GM21526 (cell line): ENCODE measurements at regions not wholly inside any gene's neighbourhood (a gene's known extent, or its start where the extent isn't known, plus 50 kb on each side); places are given as distances from the start of the nearest gene placed in this dataset.
A peak's percentile ranks its signal among the peaks of the same experiment; 100 is the strongest.

Source experiments
- ATAC-seq: cut with Tn5 transposase; IDR thresholded peaks from one replicate; pipeline ENCODE4 v1.9.1; 2021; ENCODE audit warnings: moderate library complexity; ENCODE audit not compliant: unreplicated experiment, low FRiP score

DNA sequence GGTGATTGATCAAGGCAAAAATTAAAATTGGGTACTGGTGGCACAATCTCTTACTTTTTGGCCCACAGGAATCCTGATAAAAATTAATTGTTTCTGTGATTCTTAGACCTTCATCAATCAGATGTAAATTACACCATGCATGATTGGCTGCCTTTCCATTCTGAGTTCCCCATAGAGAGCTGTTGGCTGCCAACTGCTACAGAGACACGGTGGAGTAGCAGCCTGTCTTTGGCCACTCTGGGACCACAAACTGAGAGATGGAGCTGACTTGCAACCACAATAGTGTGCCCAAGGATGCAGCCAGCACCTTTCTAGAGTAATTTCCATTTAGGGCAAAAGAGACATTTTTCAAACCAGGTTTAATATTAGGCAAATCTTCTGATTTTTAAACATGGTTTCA lies 274.3 kb upstream of the MMS22L start:
- ATAC-seq: no peak

DNA sequence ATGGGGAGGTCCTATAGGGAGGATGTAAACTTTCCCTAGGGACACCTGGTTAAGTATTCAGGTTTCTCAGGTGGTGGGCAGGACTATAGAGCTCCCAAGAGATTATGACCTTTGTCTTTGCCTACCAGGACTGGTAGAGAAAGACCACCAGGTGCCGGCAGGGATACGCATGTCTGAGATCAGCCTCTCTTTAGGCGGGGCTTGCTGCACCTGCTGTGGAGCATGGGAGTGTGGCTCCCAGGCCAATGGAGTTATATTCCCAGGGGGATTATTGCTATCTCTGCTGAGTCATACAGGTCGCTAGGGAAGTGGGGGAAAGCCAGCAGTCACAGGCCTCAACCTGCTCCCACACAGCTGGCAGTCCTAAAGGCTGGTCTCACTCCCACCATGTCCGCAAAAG lies 280.5 kb upstream of the MMS22L start:
- ATAC-seq: no peak

DNA sequence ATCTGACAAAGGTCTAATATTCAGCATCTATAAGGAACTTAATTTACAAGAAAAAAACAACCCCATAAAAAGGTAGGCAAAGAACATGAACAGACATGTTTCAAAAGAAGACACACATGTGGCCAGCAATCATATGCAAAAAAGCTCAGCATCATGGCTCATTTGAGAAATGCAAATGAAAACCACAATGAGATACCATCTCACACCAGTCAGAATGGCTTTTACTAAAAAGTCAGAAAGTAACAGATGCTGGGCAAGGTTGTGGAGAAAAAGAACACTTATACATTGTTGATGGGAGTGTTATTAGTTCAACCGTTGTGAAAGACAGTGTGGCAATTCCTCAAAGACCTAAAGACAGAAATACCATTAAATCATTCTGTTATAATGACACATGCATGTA lies 289.9 kb upstream of the MMS22L start:
- ATAC-seq: no peak

DNA sequence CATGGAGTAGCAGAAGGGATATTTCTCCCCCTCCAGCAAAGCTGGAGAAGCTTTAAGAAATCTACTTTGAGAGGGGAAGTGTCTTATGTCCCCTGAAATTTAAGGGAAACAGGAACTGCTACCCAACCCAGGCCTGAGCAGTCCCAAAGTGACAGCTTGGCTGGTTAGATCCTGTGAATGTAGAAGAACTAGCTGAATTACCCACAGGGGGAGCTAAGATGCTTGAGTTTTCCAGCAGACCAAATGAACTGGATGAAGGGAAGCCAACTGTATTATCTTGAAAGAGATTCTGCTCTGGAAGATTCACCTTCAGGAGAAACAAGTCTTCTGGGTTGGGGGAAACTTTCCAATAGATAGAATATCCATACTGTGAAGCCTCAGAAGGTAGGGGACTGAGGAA lies 303.3 kb upstream of the MMS22L start:
- ATAC-seq: peak; percentile 80

DNA sequence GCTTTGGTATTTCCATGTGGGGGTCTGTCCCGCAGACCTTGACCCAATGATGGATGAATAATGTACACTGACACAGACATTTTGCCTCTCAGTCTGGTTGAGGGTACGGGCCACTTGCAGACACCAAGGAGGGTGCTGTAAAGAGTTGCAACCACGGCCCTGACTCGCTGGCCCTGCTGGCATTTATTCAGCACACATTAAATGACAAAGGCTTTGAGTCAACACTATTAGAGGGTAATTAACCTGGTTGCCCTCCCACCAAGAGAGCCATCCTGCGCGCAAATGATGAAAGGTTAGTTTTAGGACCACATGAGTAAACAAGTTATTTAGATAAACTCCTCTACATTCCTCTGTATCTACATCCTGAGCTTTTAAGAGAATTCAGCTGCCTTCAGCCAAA lies 308.9 kb upstream of the MMS22L start:
- no peak for ATAC-seq

DNA sequence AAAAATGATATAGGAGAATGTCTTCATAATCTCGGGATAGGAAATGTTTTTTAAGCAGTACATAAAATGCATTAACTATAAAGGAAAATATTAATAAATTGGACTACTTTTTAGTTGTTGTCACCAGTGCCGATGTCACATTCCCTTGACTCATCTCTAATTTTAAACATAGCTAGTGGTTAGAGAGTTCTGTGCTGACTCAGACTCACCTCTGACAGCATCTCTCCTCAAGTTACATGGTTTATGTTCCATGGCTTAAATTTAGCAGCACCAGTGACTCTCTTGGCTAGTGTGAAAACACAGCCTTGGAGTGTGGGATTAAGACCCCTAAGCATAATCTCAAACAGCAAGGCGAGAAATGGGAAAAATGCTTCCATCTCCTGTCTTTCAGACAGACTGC lies 311.8 kb upstream of the MMS22L start:
- no peak for ATAC-seq

DNA sequence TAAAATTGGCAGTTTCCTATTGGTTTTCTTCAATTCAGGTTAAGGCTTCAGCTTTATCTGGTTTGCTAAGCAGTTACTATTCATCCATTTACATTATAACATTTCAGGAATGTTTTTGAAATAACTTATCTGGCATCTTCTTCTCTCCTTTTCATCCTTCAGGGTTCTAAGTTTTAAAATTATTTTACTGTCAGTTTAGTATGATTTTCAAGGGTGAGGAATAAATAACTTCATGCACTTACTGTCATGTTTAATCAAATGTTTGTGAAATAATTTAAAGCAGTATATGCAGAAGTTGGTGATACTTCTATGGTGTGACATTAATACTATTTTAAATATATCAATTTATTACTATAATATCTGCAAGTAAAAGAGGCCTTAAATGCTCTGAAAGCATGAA lies 338.1 kb upstream of the MMS22L start:
- ATAC-seq: no peak

DNA sequence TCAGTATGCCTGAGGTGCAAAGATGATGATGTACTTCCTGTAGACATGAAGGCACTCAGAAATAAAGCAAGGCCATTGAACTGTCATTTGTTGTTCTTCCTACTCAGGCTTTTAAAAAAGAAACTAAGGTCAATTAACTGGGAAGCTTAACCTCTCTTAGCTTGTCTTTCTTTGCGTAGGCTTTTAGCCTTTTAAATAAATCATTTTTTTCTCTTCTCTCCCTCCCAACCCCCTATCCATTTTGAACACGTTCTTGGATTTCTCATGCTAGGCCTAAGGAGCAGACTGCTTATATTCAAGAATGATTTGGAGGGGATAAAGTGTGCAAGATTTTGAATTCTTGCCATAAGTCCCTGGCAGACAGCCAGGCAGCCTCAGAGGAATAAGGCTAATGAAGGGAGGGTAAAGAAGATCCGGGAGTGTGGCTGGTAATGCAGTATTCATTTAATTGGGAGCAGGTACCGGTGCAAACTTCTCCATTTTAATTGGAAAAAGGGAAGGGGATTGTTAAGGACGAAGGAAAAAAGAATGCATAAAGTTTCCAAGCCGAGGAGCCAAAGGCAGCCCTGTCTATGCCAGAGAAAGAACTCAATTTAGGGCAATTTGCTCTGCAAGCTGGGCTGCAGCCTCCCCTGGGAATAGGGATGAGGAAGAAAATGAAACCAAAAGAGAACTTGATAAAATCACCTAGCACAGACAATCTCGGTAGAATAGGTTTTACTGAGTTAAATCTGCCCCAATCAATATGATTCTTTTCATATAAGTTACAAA lies 343.8 kb upstream of the MMS22L start:
- ATAC-seq: no peak

DNA sequence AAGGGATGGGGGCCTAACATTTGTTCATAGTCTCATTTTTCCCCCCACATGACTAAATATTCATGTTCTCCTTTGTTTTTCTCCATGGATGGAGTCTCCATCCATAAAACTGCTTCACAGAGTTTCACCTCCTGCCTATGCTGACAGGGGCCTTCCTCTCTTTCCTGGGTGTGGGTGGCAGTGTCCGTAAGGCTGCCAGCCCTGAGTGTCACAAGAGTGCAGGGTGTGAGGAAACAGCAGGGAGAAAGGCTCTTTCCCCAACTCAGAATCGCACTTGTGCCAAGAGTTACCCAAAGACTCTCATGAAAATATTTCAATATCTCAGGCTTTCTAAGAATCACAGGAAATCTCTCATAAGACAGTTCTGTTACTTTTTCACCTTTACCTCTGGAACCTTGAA lies 346.2 kb upstream of the MMS22L start:
- ATAC-seq: no peak

DNA sequence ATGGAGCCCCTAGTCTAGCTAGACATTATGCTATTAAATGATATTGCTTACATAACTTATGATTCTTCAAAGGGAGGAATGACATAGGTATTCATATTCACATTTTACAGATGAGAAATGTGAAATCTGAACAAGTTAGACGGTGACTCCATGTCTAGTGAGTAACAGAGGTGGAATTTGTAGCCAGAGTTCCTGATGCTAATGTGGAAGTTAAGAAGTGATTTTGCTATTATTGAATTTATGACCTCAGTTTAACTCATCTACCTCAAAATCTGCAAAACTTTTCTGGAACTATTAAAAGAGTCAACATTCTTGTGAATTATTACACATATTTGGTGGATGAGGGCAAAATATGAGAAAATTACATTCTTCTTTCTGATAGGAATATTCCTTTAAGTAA lies 347.6 kb upstream of the MMS22L start:
- no peak for ATAC-seq

DNA sequence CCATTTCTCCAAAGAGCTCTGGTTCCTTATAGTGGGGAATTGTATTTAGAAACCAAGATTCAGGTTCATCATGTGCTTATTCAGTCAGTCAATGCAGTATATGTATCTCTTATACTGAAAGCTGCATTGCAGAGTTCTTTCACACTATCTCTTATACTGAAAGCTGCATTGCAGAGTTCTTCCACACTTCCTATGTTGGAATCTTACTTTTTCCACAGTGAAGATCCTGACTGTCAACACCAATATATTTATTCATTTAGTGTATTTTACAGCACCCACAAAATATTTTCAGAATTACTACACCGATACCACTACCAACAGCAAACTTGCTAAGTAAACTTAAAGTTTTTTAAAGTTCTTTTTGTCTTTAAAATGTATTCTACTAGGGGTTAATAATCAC lies 349.3 kb upstream of the MMS22L start:
- ATAC-seq: no peak

DNA sequence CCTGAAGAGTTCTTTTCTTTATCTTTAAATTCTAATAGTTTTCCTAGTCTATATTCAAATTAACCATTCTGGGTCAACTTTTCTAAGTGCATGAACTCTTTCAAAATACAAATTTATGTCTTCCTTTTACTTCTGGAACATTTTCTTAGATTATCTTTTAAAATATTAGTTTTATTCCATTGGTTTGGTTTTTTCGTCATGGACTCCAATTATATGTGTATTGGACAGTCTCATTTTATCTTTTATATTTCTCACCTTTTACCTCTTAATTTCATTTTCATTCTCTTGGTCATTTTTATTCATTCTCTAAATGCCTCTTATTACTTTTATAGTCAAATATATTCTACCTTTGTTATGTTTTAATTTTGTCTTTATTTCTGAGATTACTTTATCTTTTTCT lies 356.7 kb upstream of the MMS22L start:
- ATAC-seq: no peak

DNA sequence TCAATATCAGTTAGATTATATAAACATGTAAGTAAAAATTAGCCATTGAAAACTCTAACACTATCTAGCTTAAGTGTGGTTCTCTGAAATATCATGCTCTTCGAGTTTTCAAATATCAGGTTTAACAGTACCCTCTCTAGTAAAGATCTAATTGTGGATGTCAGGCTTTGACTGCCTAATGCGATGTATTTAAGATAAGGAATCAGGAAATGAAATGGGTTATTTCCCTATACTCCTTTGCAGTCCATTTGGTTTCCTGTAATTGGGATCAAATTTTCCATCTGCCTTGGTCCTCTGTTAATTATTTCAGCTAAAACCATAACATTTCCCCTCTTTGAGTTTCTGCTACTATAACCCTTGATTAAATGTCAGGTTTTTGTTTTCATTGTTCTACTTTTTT lies 361.3 kb upstream of the MMS22L start:
- ATAC-seq: no peak

DNA sequence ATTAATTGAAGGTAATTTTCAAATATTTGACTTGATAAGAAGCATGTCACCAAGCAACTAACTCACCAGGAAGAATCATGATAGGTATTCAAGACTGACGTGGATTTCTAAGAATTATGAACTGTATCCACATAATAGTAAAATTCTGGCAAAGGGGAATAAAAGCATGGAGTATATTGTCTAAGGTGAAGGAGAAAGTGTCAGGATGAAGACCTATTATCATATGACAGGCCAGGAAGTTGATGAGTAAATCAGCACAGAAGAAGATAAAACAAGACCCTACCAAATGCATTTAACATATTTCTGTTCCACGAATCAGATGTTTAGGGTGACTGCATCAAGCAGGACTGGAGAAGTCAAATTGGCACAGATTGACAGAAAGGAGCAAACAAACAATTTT lies 362.7 kb upstream of the MMS22L start:
- ATAC-seq: no peak

DNA sequence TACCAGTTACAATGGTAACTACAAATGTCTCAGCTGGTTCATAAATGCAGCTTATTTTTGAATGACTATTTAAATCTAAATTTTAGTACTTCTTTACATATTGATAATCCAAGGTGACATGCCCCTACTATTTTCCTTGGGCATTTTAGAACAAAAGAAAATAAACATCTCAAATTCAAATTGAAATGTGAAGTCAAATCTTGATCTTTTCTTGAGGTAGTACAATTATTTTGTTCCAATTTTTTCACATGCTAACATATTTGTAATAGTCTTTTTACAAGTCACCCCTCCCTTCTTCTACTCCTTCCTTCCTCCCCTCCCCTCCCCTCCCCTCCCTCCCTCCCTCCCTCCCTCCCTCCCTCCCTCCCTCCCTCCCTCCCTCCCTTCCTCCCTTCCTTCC lies 370.1 kb upstream of the MMS22L start:
- no peak for ATAC-seq

DNA sequence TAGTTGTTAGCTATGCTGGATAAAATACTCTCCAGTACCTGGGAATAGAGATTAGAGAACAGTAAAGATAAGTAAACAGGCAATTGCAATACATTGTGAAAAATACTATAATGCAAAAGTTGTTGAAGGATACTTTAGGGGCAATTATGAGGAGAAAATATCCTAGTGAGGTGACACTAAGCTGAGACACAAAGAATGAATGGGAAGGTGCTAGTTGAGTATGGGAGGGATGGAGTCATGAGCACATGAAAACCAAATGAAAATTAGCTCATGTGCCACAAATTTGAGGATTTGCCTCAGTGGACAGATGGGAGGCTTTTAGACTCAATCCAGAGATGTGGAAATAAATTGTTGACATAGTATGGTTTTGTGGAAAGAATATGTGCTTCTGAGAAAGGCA lies 370.5 kb upstream of the MMS22L start:
- no peak for ATAC-seq

DNA sequence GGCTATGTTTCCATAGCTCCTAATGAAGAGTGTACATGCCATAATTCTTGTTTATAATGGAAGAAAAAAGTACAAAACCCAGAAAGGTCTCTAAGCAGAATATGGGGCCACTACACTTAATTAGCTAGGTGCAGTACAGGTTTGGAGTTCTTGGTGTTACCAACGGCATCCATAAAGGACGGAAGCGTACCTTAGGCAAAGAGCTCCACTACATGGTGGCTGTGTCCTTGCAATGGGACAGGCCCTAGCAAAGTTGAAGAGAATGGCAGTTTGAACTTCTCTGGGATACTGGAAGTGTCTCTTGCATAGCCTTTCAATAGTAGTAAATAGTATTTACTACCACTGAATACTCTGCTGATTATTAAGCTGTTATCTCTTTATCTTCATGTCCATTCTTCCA lies 371.7 kb upstream of the MMS22L start:
- no peak for ATAC-seq

DNA sequence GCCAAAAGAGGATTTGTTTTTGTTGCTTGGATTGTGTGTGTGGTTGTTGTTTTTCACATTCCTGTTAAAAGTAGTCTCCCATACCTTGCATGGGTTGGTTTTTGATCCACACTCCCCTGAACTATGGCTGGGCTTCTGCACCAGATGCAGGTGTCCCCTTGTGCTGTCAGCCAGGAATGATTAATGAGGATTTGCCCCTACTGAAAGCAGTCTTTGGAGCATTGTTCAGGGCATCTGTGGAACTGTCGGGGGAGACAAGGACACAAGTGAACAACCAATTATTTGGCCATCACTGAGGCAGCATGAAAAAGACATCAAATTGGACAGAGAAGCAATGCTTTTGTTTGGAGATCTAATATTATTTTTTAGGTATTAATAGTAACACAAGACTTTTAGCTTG lies 373.2 kb upstream of the MMS22L start:
- no peak for ATAC-seq

DNA sequence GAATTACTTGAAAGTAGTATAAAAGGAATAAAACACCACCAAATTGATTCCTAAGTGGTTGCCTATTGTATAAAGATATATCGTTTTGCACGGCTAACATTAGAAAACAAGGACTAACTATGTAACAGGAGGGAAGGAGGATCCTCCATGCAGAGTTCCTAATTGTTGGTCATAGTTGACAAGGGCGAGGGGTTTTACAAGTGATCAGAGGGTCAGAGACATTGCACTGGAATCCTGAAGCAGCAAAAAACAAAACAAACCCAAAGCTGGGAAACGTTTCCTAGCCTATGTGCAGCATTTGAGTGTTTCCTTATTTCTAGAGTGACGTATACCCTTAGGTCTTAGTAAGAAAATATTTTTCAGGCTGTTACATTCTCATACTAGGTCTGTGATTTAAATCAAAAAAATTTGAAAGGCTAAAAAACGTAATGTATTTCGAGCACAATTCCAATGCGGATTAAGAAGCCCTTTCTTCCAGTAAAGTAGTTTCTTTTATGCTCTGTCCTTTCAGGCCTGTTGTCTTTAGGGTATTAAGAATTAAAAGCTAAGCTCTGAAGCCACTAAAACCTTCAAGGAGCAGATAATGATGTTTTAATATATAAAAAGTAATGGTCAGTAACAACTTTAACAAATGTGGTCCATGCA lies 373.8 kb upstream of the MMS22L start:
- no peak for ATAC-seq

DNA sequence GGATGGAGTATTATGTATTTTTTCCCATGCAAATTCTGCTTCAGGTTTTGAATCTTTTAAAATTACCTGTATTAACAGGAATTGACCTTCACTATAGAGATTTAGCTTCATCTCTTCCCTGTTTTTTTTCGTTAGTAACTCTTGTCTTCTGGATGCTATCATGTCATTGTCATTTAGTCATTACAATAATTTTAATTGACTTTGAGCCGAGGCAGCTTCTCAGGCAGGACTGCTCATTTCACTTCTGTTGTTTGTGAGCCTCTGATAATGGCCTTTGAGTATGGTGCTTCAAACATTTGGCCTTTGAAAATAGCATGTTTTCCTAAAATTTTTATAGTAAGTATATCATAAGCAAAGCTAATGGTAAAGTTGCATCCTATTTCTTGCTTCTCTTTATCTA lies 375.1 kb upstream of the MMS22L start:
- ATAC-seq: no peak

DNA sequence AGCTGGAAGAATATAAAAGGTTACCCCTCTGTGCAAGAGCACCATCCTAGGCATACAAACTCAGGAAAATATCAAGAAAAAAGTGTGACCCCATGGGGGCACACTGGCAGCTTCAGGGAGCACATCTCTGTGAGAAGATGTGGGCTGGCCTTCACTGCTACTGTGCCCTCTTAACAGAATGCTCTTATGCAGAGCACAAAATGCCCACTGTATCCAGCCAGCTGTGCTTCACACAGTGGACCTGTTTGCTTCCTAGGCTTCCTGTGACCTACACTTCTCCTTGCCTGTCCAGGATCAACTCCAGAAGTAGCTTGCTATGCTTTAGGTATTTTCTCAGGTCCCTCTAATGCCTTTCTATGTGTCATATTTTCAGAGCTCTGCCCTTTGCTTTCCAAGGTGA lies 380.2 kb upstream of the MMS22L start:
- no peak for ATAC-seq

DNA sequence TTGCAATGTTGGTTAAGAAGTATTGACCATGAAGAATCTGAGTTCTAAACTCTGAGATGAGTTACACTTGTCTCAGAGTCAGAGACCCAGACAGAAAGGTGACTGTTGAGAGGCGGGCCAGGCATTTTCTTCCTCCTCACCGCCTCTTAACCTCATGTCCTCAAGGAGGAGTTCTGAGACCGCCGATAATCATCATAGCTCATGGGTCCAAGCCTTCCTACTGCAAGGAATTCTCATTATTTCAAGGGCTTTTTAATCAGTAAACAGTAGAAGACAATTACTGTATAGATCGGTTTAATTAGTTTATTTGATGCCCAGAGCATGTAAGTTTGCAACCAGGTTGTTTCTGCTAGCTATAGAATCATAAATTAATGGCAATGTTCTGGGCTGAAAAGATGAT lies 382.4 kb upstream of the MMS22L start:
- ATAC-seq: no peak

DNA sequence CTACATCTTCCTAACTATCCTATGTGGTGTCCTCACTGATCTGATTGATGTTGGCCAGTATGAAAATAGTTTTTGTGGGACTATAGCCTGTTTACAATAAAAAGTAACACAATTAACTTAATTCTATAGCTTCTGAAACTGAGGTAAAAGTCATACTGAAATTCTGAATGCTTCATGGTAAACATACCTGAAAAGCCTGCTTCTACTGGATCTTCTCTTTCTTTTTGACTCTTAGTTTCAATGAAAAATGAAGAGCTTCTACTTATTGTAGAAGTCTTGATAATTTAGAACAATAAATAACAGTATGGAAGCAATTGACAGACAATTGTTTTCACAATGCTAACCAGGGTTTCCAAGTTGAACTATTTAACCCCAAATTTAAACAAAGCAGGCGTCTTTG lies 383.9 kb upstream of the MMS22L start:
- ATAC-seq: no peak
